ENCODE measurements at regions not wholly inside any gene's neighbourhood (a gene's known extent, or its start where the extent isn't known, plus 50 kb on each side); places are given as distances from the start of the nearest gene placed in this dataset.

- H3K36me3 ChIP-seq (replicated peaks; ENCODE audit: control insufficient read depth, insufficient read depth, low read length) = no peaks in the 10 kb centered on the region
- no peak for DNase-seq
- no peaks in the 10 kb centered on the region for H3K27me3 ChIP-seq (ENCODE audit: control insufficient read depth, insufficient read depth, low read length)
- no peak overlapping the region for H3K4me3 ChIP-seq (ENCODE audit: insufficient read depth, low read depth, low read length)
Measured at GRCh38 chr9:107675351-107676259, 186.0 kb upstream of the KLF4 start.

- peak; percentile 42 for DNase-seq
- H3K4me3 ChIP-seq (ENCODE audit: insufficient read depth, low read depth, low read length) = no peak overlapping the region
- no peaks in the 10 kb centered on the region for H3K36me3 ChIP-seq (replicated peaks; ENCODE audit: control insufficient read depth, insufficient read depth, low read length)
- no peaks in the 10 kb centered on the region for H3K27me3 ChIP-seq (ENCODE audit: control insufficient read depth, insufficient read depth, low read length)
Measured at GRCh38 chr9:107674721-107675277, 185.2 kb upstream of the KLF4 start.

- Histone ChIP-seq H3K27me3 (ENCODE audit: control insufficient read depth, insufficient read depth, low read length) (no peaks in the 10 kb centered on the region), H3K36me3 (replicated peaks; ENCODE audit: control insufficient read depth, insufficient read depth, low read length) (no peaks in the 10 kb centered on the region), H3K4me3 (ENCODE audit: insufficient read depth, low read depth, low read length) (no peak overlapping the region)
- DNase-seq = peak; percentile 42
Measured at GRCh38 chr9:107673861-107674720, 184.5 kb upstream of the KLF4 start.

- Histone ChIP-seq H3K36me3 (replicated peaks; ENCODE audit: control insufficient read depth, insufficient read depth, low read length) (no peaks in the 10 kb centered on the region), H3K27me3 (ENCODE audit: control insufficient read depth, insufficient read depth, low read length) (no peaks in the 10 kb centered on the region), H3K4me3 (ENCODE audit: insufficient read depth, low read depth, low read length) (no peak overlapping the region)
- DNase-seq = no peak
Measured at GRCh38 chr9:107671588-107671987, 182.0 kb upstream of the KLF4 start.

- H3K4me3 ChIP-seq (ENCODE audit: insufficient read depth, low read depth, low read length) = no peak overlapping the region
- DNase-seq = peak; percentile 23
- H3K36me3 ChIP-seq (replicated peaks; ENCODE audit: control insufficient read depth, insufficient read depth, low read length) = no peaks in the 10 kb centered on the region
- no peaks in the 10 kb centered on the region for H3K27me3 ChIP-seq (ENCODE audit: control insufficient read depth, insufficient read depth, low read length)
Measured at GRCh38 chr9:107669422-107669821, 179.9 kb upstream of the KLF4 start.

- Histone ChIP-seq H3K36me3 (replicated peaks; ENCODE audit: control insufficient read depth, insufficient read depth, low read length) (no peaks in the 10 kb centered on the region), H3K27me3 (ENCODE audit: control insufficient read depth, insufficient read depth, low read length) (no peaks in the 10 kb centered on the region), H3K4me3 (ENCODE audit: insufficient read depth, low read depth, low read length) (no peak overlapping the region)
- DNase-seq = no peak
Measured at GRCh38 chr9:107667231-107668070, 177.9 kb upstream of the KLF4 start.

GRCh38 chr9:107665057-107665456 lies 175.5 kb upstream of the KLF4 start:
- Histone ChIP-seq H3K4me3 (ENCODE audit: insufficient read depth, low read depth, low read length) (no peak overlapping the region), H3K36me3 (replicated peaks; ENCODE audit: control insufficient read depth, insufficient read depth, low read length) (no peaks in the 10 kb centered on the region), H3K27me3 (ENCODE audit: control insufficient read depth, insufficient read depth, low read length) (no peaks in the 10 kb centered on the region)
- no peak for DNase-seq

GRCh38 chr9:107660976-107661375 lies 171.4 kb upstream of the KLF4 start:
- H3K4me3 ChIP-seq (ENCODE audit: insufficient read depth, low read depth, low read length) = no peak overlapping the region
- no peak for DNase-seq
- no peaks in the 10 kb centered on the region for H3K36me3 ChIP-seq (replicated peaks; ENCODE audit: control insufficient read depth, insufficient read depth, low read length)
- no peaks in the 10 kb centered on the region for H3K27me3 ChIP-seq (ENCODE audit: control insufficient read depth, insufficient read depth, low read length)

- H3K36me3 ChIP-seq (replicated peaks; ENCODE audit: control insufficient read depth, insufficient read depth, low read length) = no peaks in the 10 kb centered on the region
- H3K4me3 ChIP-seq (ENCODE audit: insufficient read depth, low read depth, low read length) = no peak overlapping the region
- DNase-seq = no peak
- H3K27me3 ChIP-seq (ENCODE audit: control insufficient read depth, insufficient read depth, low read length) = no peaks in the 10 kb centered on the region
Measured at GRCh38 chr9:107653263-107653821, 163.8 kb upstream of the KLF4 start.

GRCh38 chr9:107650995-107651394 lies 161.4 kb upstream of the KLF4 start:
- H3K4me3 ChIP-seq (ENCODE audit: insufficient read depth, low read depth, low read length) = no peak overlapping the region
- DNase-seq = no peak
- no peaks in the 10 kb centered on the region for H3K27me3 ChIP-seq (ENCODE audit: control insufficient read depth, insufficient read depth, low read length)
- no peaks in the 10 kb centered on the region for H3K36me3 ChIP-seq (replicated peaks; ENCODE audit: control insufficient read depth, insufficient read depth, low read length)

GRCh38 chr9:107650321-107650720 lies 160.8 kb upstream of the KLF4 start:
- DNase-seq = no peak
- Histone ChIP-seq H3K4me3 (ENCODE audit: insufficient read depth, low read depth, low read length) (no peak overlapping the region), H3K27me3 (ENCODE audit: control insufficient read depth, insufficient read depth, low read length) (no peaks in the 10 kb centered on the region), H3K36me3 (replicated peaks; ENCODE audit: control insufficient read depth, insufficient read depth, low read length) (no peaks in the 10 kb centered on the region)

- no peak for DNase-seq
- H3K27me3 ChIP-seq (ENCODE audit: control insufficient read depth, insufficient read depth, low read length) = no peaks in the 10 kb centered on the region
- no peak overlapping the region for H3K4me3 ChIP-seq (ENCODE audit: insufficient read depth, low read depth, low read length)
- no peaks in the 10 kb centered on the region for H3K36me3 ChIP-seq (replicated peaks; ENCODE audit: control insufficient read depth, insufficient read depth, low read length)
Measured at GRCh38 chr9:107648153-107648715, 158.7 kb upstream of the KLF4 start.

- no peak for DNase-seq
- H3K36me3 ChIP-seq (replicated peaks; ENCODE audit: control insufficient read depth, insufficient read depth, low read length) = no peaks in the 10 kb centered on the region
- no peaks in the 10 kb centered on the region for H3K27me3 ChIP-seq (ENCODE audit: control insufficient read depth, insufficient read depth, low read length)
- no peak overlapping the region for H3K4me3 ChIP-seq (ENCODE audit: insufficient read depth, low read depth, low read length)
Measured at GRCh38 chr9:107647611-107648010, 158.0 kb upstream of the KLF4 start.
